Gastrocnemius medialis (tissue), 4 donors: ENCODE measurements at regions not wholly inside any gene's neighbourhood (a gene's known extent, or its start where the extent isn't known, plus 50 kb on each side); places are given as distances from the start of the nearest gene placed in this dataset.

Experiments used
- CTCF ChIP-seq, 5 experiments: fragments of 450-650 bp in 3 of 5; fragments of 200-600 bp in 2 of 5; sonication (generic) in 2 of 5; IDR thresholded peaks in 4 of 5; conservative IDR thresholded peaks in 1 of 5; 1 replicate in 4 of 5; 2 replicates in 1 of 5; pipeline ENCODE4 v1.5.1; 2016 to 2019; ENCODE audit warnings: antibody characterized with exemption in 5 of 5, mild to moderate bottlenecking in 3 of 5, moderate library complexity in 3 of 5
- POLR2A ChIP-seq, 2 donors: fragments of 450-650 bp; IDR thresholded peaks; one replicate each; pipeline ENCODE4 v1.6.1; 2017; ENCODE audit warnings: antibody characterized with exemption in 2 of 2, mild to moderate bottlenecking in 2 of 2, moderate library complexity in 2 of 2

GRCh38 chr18:10197097-10197496 is 257.3 kb upstream of the APCDD1 start:
- TF ChIP-seq CTCF (IDR thresholded peaks at IDR 0.05 in 4 of 5, conservative IDR thresholded peaks at IDR 0.05 in 1 of 5) (no peak), POLR2A (IDR thresholded peaks at IDR 0.05) (no peak)
